ENCODE measurements at regions not wholly inside any gene's neighbourhood (a gene's known extent, or its start where the extent isn't known, plus 50 kb on each side); places are given as distances from the start of the nearest gene placed in this dataset.

DNA sequence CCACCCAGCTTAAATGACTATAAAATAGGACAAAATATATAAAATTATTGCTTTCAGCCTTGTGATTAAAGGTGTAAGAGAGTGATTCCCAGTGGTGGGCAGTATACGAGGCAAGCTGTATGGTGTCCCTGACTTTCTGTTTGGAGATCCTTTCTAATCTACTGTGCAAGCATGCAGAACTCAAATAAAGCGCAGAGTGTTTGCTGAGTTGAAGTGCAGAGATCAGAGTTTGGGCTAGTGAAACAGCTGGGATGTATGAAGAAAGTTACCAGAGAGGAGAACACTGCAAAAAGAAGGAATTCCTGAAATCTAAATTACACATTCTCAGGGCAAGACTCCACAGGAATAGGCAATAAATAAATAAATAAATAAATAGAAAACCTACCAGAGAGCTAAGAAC, 218.5 kb upstream of the TLL1 start:
- TF ChIP-seq EZH2 (IDR thresholded peaks at IDR 0.05; ENCODE audit: insufficient read depth, poor library complexity, severe bottlenecking) (no peak), EZH2phosphoT487 (IDR thresholded peaks at IDR 0.05; ENCODE audit: insufficient read depth, low read depth) (no peak)
